ENCODE measurements at regions not wholly inside any gene's neighbourhood (a gene's known extent, or its start where the extent isn't known, plus 50 kb on each side); places are given as distances from the start of the nearest gene placed in this dataset.

GRCh38 chr6:147023581-147023980 lies 180.6 kb upstream of the STXBP5 start:
- intact Hi-C loops (cut with micrococcal nuclease; ENCODE audit: unreplicated experiment) (no loop called here), in situ Hi-C loops (cut with MboI) (no loop called here)
- Histone ChIP-seq H4K20me1 (ENCODE audit: control insufficient read depth, insufficient read depth) (no peaks in the 10 kb centered on the region), H3K36me3 (ENCODE audit: control insufficient read depth in 2 of 2, insufficient read depth in 2 of 2, low read length in 1 of 2) (no peaks in the 10 kb centered on the region), H3K27ac (ENCODE audit: control insufficient read depth, insufficient read depth) (no peak overlapping the region), H3K4me2 (ENCODE audit: control insufficient read depth, insufficient read depth) (no peak overlapping the region), H2AFZ (ENCODE audit: control insufficient read depth, low read depth, low read length) (no peak overlapping the region), H3K9ac (ENCODE audit: control insufficient read depth, insufficient read depth, low read length) (no peak overlapping the region), H3K4me1 (ENCODE audit: control insufficient read depth, insufficient read depth, low read length) (no peaks in the 10 kb centered on the region), H3K4me3 (no peak overlapping the region), H3K27me3 (replicated peaks in 1 of 2; ENCODE audit: control insufficient read depth in 2 of 2, insufficient read depth in 2 of 2, low read length in 1 of 2) (no peaks in the 10 kb centered on the region), H3K9me3 (replicated peaks; ENCODE audit: control insufficient read depth, insufficient read depth, low read length) (no peaks in the 10 kb centered on the region), H3K79me2 (ENCODE audit: control insufficient read depth, insufficient read depth, low read length) (no peaks in the 10 kb centered on the region)
- ChIA-PET CTCF (interaction anchor here (1.0 kb wide), 1 partner anchor 13 kb away, joined by 3 read pairs; no protein-coding TSS in a partner anchor), SMC1A (ENCODE audit: uncharacterized antibody, unreplicated experiment) (no interaction called here), POLR2A (no interaction called here), RAD21 (ENCODE audit: unreplicated experiment) (no interaction called here)
- ATAC-seq: no peak
- TF ChIP-seq HCFC1 (IDR thresholded peaks at IDR 0.05; ENCODE audit: low read length): no peak
- no peak for TF ChIP-seq TAF1 (IDR thresholded peaks at IDR 0.05; ENCODE audit: borderline replicate concordance, low read depth, low read length)
- TF ChIP-seq MLLT1 (IDR thresholded peaks at IDR 0.05): no peak
- TF ChIP-seq MTA3 (IDR thresholded peaks at IDR 0.05; ENCODE audit: borderline replicate concordance, low read length): no peak
- no peak for TF ChIP-seq SIN3A (IDR thresholded peaks at IDR 0.05; ENCODE audit: low read depth, low read length)
- no peak for TF ChIP-seq RELB (IDR thresholded peaks at IDR 0.05; ENCODE audit: low read depth)
- DNase-seq (ENCODE audit: low read depth, low spot score): no peak
- WGBS (ENCODE audit: insufficient coverage, insufficient replicate concordance, low lambda C conversion rate, missing lambda C conversion rate): 29% methylated on average over 3 of the region's 3 CpGs
- no peak for FAIRE-seq
- BruUV-seq (replicated peaks): no TSS peak

All from GM12878 (cell line).